Right cardiac atrium (tissue), 5 donors: ENCODE measurements at regions not wholly inside any gene's neighbourhood (a gene's known extent, or its start where the extent isn't known, plus 50 kb on each side); places are given as distances from the start of the nearest gene placed in this dataset.
"Not testable (repeated sequence)": the region's sequence is repeated elsewhere in the genome, so short reads cannot be mapped to it uniquely, and the experiment has no call there.

Experiments used
- ATAC-seq, 2 donors: fragments of 200-7000 bp; cut with Tn5 transposase; one replicate each; pipeline versions ENCODE4 v1.8.0 to v1.9.1; 2020; ENCODE audit warnings: moderate library complexity in 2 of 2, mild to moderate bottlenecking in 1 of 2
- DNase-seq, 3 donors: peaks; one replicate each; pipeline ENCODE4 v3.0.0-alpha.2; 2020
- H3K27ac ChIP-seq: one replicate; pipeline ENCODE4 v1.5.1; 2013; ENCODE audit warnings: mild to moderate bottlenecking, low read length, control low read depth, moderate library complexity
- H3K27me3 ChIP-seq: one replicate; pipeline ENCODE4 v1.6.1; 2013; ENCODE audit not compliant: control insufficient read depth, insufficient read depth
- H3K4me1 ChIP-seq: one replicate; pipeline ENCODE4 v1.6.1; 2013; ENCODE audit warnings: low read length; ENCODE audit not compliant: control insufficient read depth, insufficient read depth
- H3K4me3 ChIP-seq: one replicate; pipeline ENCODE4 v1.5.1; 2013; ENCODE audit warnings: low read length, control low read depth
- H3K9me3 ChIP-seq: one replicate; pipeline ENCODE4 v1.6.1; 2013; ENCODE audit warnings: low read length; ENCODE audit not compliant: control insufficient read depth
- WGBS: extraction: QIAGEN DNeasy Blood & Tissue Kit; methylation state at CpG from one replicate; pipeline ENCODE4 v1.1.7; 2013; 5-methylcytosine and 5-hydroxymethylcytosine counted together
- intact Hi-C, 4 donors: fragments of 100-400 bp; cut with DNase I; formaldehyde crosslinking; loops; one replicate each; pipeline versions ENCODE4 v1.11.0 to v1.14.0; 2022 to 2023
- donor health status: healthy with polysubstance abuse.
- donor health status: DM: no; HTN: yes; CAD: no.
- donor health status: DM: no; HTN: no; CAD: no.
- donor health status: DM: no; HTN: yes; CAD: no; lungs with severe emphysema.
- donor health status: DM: yes; HTN: yes; CAD: no.

DNA sequence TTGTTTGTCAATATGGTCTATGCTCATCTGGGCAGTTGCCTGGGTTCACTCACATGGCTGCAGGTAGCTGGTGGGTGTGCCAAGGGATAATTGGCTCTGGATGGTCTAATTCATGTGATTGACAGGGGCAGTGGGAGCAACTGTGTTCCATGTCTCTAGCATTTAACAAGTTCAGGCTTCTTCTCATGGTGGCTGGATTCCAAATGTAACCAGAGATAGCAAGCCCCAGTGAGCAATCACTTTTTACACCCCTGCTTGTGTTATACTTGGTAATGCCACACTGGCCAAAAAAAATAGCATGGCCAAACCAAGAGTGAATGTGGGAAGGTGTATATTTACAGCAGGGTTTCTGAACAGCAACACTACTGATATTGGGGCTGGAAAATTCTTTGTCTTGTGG is 89.6 kb upstream of the TNFSF11 start:
- intact Hi-C loops: no loop called here
- Histone ChIP-seq H3K27me3 (no peaks in the 10 kb centered on the region), H3K27ac (no peak overlapping the region), H3K9me3 (no peaks in the 10 kb centered on the region), H3K4me1 (no peaks in the 10 kb centered on the region), H3K4me3 (no peak overlapping the region)
- DNase-seq (no peak), ATAC-seq (no peak)

DNA sequence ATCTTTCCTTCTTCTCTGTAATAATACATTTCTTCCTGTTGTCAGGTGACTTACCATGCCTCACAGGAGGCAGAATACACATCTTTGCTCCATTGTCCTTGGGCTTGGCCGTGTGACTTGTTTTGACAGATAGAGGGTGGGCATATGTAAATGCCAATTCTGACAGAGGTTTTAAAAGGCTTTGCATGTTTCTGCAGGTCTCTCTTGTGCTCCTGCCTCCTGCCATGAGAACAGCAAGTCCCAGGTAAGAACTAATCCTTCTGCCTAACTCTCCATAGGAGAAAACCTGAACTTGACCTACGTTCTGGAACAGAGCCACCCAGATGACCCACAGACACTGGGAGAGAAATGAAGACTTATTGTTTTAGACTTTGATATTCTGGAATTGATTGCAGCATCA is 88.7 kb upstream of the TNFSF11 start:
- intact Hi-C loops: no loop called here
- no peak for DNase-seq
- Histone ChIP-seq H3K9me3 (no peaks in the 10 kb centered on the region), H3K4me1 (no peaks in the 10 kb centered on the region), H3K27ac (no peak overlapping the region), H3K27me3 (no peaks in the 10 kb centered on the region), H3K4me3 (no peak overlapping the region)
- 83% methylated on average over 2 of the region's 2 CpGs for WGBS
- no peak for ATAC-seq

DNA sequence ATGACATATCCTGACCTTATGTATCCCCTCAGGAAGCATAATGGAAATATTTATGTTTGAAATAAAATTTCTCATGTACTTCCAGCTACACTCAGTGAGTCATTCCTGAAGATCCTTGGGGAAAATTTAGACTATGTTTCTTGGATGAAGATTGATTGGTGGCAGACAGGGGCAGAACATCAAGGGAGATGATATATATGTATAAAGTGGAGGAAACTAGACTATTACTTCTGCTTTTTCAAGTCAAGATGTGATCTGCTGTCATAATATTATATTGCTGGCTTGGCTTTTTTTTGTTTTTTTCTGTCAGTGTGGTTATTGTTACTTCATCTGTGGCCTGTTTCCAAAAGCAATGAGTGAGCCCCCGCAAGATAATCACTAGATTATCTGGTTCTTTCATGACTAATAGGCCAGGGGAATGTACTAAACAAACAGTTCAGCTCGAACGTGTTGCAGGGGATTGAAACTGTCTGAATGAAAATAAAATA is 87.2 kb upstream of the TNFSF11 start:
- no peak overlapping the region for H3K4me3 ChIP-seq
- H3K27me3 ChIP-seq: no peaks in the 10 kb centered on the region
- H3K27ac ChIP-seq: no peak overlapping the region
- H3K4me1 ChIP-seq: no peaks in the 10 kb centered on the region
- 22% methylated on average over 3 of the region's 3 CpGs for WGBS
- DNase-seq (no peak), ATAC-seq (no peak)
- H3K9me3 ChIP-seq: no peaks in the 10 kb centered on the region
- intact Hi-C loops: no loop called here

DNA sequence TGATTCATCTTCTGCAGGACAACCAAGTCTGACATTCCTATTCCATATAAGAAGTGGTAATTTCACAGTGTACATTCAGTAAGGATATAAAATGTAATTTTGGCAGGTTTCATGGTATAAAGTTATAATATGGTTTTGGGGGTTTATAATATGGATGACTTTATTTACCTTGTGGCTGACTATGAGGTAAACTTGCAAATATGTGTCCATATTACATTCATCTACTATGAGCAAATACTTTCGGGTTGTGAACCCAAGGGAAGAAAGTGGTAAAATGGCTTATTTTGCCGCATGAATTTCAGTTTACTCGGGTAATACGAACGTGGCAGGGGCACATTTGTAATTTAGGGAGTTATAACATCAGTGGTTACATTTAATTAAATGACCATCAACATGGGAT is 86.7 kb upstream of the TNFSF11 start:
- 90% methylated on average over 5 of the region's 5 CpGs for WGBS
- H3K27me3 ChIP-seq: no peaks in the 10 kb centered on the region
- no peaks in the 10 kb centered on the region for H3K9me3 ChIP-seq
- ATAC-seq (no peak), DNase-seq (no peak)
- H3K4me1 ChIP-seq: no peaks in the 10 kb centered on the region
- no peak overlapping the region for H3K27ac ChIP-seq
- intact Hi-C loops: no loop called here
- no peak overlapping the region for H3K4me3 ChIP-seq

DNA sequence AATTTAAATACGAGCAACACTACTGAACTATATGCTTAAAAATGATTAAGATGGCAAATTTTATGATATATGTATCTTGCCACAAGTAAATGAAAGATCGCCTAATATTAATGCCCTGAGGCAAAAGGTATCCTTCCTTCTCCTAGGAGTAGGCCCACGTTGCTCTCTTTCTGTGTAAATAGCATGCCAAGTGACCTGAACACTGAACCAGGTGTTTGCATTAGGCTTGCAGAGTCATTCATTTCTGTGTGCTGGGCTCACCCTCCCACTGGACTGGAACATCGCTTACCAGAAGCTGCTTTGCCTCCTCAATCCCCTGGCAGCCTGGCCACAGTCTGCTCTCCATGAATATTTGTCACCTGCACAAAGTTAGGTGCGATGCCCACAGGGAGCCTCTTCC is 83.3 kb upstream of the TNFSF11 start:
- no peaks in the 10 kb centered on the region for H3K4me1 ChIP-seq
- no peak overlapping the region for H3K27ac ChIP-seq
- ATAC-seq (no peak), DNase-seq (no peak)
- no peaks in the 10 kb centered on the region for H3K9me3 ChIP-seq
- intact Hi-C loops: no loop called here
- 70% methylated on average over 5 of the region's 5 CpGs for WGBS
- H3K27me3 ChIP-seq: no peaks in the 10 kb centered on the region
- no peak overlapping the region for H3K4me3 ChIP-seq

DNA sequence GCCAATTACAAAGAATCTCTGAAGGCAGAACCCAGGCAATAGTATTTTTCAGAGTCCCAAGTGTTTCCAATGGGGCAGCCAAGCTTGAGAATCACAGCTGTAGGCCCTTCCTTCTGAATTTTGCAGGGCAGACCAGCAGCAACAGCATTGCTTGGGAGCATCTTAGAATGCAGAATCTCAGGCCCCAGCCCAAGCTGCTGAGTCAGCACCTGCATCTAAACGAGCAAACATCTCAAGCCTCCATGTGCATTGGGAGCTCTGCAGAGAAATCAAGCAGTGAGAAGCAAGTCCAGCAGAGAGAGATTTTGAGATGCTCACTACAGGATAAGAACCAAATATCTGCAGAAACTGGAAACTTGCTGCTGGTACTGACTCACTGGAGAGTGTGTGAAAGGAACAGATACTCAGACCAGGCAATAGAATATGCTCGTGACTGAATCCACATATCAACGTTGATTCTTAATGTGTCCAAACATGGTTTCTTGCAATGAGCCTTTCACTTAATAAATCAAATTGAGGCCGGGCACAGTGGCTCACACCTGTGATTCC is 81.5 kb upstream of the TNFSF11 start:
- ATAC-seq: no peak

DNA sequence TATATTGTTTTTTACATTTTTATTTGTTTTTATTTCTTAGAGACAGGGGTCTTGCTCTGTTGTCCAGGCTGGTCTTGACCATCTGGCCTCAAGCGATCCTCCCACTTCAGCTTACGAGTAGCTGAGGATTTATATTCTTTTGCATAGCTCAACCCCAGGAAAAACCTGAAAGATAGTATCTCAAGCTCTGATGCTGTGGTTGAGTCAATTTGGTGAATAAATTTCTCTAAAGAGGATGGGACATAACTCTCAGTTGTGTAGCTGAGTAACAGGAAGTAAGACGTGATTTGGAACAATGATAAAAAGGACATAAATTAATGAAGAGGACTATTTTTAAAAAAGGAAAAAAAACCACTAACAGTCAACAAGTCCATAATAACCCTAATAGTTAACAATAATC is 79.8 kb upstream of the TNFSF11 start:
- H3K9me3 ChIP-seq: no peaks in the 10 kb centered on the region
- H3K4me3 ChIP-seq: no peak overlapping the region
- H3K27ac ChIP-seq: no peak overlapping the region
- 59% methylated on average over 3 of the region's 3 CpGs for WGBS
- ATAC-seq (no peak), DNase-seq (no peak)
- no peaks in the 10 kb centered on the region for H3K4me1 ChIP-seq
- intact Hi-C loops: no loop called here
- no peaks in the 10 kb centered on the region for H3K27me3 ChIP-seq

More for the DNA sequence above, 81.5 kb upstream of the TNFSF11 start:
- Histone ChIP-seq H3K4me1 (no peaks in the 10 kb centered on the region), H3K27me3 (no peaks in the 10 kb centered on the region), H3K9me3 (no peaks in the 10 kb centered on the region), H3K4me3 (no peak overlapping the region), H3K27ac (no peak overlapping the region)
- DNase-seq: no peak
- intact Hi-C loops: no loop called here
- 81% methylated on average over 4 of the region's 4 CpGs for WGBS

DNA sequence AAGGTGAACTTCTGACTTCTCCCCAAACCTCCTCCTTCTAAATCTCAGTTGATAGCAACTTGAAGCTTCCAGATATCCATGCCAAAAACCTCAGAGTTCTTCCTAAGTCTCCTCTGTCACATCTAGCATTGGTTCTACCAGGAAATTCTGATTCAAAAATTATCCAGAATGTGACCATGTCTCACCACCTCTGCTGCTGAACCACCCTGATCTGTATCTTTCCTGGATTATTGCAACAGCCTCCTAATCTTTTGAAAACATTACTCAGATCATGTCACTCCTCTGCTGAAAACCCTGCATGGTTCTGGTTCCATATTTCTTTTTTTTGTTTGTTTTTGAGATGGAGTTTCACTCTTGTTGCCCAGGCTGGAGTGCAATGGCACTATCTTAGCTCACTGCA is 78.7 kb upstream of the TNFSF11 start:
- Histone ChIP-seq H3K27ac (no peak overlapping the region), H3K4me1 (no peaks in the 10 kb centered on the region), H3K27me3 (no peaks in the 10 kb centered on the region), H3K4me3 (no peak overlapping the region), H3K9me3 (no peaks in the 10 kb centered on the region)
- no peak for ATAC-seq
- DNase-seq: no peak
- intact Hi-C loops: no loop called here

DNA sequence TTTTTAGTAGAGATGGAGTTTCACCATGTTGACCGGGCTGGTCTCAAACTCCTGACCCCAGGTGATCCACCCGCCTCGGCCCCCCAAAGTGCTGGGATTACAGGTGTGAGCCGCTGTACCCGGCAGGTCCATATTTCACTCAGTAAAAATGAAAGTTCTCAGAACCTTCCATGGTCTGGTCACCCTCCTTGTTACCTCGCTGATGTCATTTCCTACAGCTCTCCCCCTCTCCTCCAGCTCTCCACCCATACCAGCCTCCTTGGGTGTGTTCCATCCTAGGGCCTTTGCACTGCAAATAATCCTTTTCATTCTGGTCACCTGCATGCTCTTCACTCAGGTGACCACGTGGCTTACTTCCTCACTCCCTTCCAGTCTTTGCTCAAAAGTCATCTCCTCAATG is 78.2 kb upstream of the TNFSF11 start:
- Histone ChIP-seq H3K9me3 (no peaks in the 10 kb centered on the region), H3K4me1 (no peaks in the 10 kb centered on the region), H3K27ac (no peak overlapping the region), H3K4me3 (no peak overlapping the region), H3K27me3 (no peaks in the 10 kb centered on the region)
- DNase-seq (no peak), ATAC-seq (no peak)
- 76% methylated on average over 7 of the region's 7 CpGs for whole genome bisulfite sequencing
- intact Hi-C loops: no loop called here

DNA sequence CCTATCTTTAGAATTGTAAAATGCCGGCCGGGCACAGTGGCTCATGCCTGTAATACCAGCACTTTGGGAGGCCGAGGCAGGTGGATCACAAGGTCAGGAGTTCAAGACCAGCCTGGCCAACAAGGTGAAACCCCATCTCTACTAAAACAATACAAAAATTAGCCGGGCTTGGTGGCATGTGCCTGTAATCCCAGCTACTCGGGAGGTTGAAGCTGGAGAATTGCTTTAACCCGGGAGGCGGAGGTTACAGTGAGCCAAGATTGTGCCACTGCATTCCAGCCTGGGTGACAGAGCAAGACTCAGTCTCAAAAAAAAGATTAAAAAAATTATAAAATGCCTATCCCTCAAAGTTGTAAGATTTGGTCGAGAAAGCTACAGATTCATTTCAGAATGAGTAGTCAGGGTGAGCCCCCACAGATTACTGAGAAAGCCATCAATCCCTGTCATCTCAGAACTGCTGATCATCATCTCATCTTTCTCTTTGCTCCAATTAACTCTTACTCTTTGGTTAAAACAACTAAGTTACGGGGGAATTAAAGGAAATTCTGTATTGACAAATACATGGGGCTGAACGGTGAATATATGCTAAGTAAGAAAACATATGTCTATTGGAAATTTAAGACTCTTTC is 76.9 kb upstream of the TNFSF11 start:
- DNase-seq, H3K9me3 ChIP-seq, ATAC-seq, H3K4me3 ChIP-seq, intact Hi-C loops, H3K27ac ChIP-seq, H3K27me3 ChIP-seq, H3K4me1 ChIP-seq: not testable (repeated sequence)
- WGBS: 85% methylated on average over 10 of the region's 10 CpGs

DNA sequence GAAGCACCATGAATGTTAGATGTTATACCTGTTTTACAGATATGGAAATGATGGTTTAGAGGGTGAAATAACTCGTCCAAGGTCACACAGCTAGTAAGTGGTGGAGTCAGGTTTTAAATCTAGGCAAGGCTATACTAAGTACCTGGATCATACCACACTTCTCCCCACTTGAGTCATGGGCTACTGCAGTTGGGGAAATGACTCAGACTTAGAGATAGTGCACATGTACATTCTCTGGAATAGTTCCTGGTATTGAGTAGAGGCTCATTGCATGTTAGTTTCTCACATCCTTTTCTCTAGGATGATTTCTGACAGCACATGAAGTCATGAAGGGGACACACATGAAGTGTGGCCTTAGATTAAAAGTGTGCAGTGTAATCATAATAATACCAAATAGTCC is 76.2 kb upstream of the TNFSF11 start:
- intact Hi-C loops: no loop called here
- Histone ChIP-seq H3K4me1 (no peaks in the 10 kb centered on the region), H3K9me3 (no peaks in the 10 kb centered on the region), H3K27ac (no peak overlapping the region), H3K4me3 (no peak overlapping the region), H3K27me3 (no peaks in the 10 kb centered on the region)
- no peak for DNase-seq
- no peak for ATAC-seq
- 58% methylated on average over 1 of the region's 1 CpG for WGBS

DNA sequence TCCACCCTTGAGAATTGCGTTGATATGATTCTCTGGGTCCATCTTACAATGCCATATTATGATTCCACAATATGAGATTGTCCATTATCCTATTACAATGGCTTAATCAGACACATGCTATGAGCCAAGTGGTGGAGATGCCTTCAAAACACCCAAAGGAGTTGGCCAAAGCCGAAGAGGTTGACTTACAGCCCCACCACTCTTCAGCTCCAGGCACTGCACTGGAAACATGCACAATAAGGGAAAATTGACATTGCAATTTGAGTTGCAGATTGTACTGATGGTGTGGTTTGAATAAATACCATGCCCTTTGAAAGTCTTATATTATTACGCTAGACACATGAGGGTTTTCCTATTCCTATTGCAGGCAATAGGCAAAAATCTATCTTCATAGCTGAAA is 75.4 kb upstream of the TNFSF11 start:
- 86% methylated on average over 3 of the region's 3 CpGs for WGBS
- no peaks in the 10 kb centered on the region for H3K4me1 ChIP-seq
- intact Hi-C loops: no loop called here
- H3K27ac ChIP-seq: no peak overlapping the region
- no peak for ATAC-seq
- no peak for DNase-seq
- no peak overlapping the region for H3K4me3 ChIP-seq
- no peaks in the 10 kb centered on the region for H3K9me3 ChIP-seq
- no peaks in the 10 kb centered on the region for H3K27me3 ChIP-seq
